ENCODE measurements at regions not wholly inside any gene's neighbourhood (a gene's known extent, or its start where the extent isn't known, plus 50 kb on each side); places are given as distances from the start of the nearest gene placed in this dataset.

DNA sequence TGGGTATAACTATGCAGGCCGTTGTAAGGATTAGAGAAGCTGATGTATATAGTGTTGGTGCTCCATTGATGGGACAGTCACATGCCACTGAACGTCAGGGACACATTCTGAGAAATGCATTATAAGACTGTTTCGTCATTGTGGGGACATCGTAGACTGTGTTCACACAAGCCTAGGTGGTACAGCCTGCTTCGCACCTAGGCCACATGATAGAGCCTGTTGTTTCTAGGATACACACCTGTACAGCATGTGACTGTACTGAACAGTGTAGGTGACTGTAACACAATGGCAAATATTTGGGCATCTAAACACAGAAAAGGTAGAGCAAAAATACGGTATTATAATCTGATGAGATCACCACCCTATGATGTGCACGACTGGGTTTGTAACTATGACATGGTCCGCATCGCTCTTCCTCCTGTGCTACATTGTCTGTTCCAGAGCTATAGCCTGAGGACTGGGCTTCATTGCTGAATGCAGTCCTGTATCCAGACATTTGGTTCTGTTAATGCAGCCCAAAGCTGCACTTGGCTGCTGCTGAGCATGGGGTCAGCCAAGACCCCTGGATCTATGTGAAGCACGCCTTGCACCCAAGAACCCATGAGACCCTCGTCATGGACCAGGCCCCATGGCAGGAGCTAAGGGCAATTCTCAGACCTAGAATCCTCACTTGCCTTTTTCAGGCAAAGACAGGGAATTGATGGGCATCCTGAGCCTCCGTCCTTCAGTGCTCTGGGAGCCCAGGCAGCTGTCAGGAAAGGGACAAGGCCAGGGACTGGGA lies 51.1 kb upstream of the THY1 start:
- DNase-seq (ENCODE audit: low read depth) = no peak

DNA sequence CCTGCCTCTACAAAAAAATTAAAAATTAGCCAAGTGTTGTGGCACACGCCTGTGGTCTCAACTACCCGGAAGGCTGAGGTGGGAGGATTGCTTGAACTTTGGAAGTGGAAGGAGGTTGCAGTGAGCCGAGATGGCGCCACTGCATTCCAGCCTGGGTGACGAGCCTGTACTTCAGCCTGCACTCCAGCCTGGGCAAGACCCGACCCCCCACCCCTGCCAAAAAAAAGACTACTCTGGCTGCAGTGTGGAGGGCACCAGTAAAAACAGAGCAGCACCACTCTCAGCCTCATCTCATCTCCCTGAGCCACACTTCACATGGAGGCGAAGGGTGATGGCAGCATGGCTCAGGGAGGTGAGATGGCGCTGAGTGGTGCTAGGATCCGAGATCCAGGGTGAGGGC lies 50.3 kb upstream of the THY1 start:
- DNase-seq (ENCODE audit: low read depth) = no peak

DNA sequence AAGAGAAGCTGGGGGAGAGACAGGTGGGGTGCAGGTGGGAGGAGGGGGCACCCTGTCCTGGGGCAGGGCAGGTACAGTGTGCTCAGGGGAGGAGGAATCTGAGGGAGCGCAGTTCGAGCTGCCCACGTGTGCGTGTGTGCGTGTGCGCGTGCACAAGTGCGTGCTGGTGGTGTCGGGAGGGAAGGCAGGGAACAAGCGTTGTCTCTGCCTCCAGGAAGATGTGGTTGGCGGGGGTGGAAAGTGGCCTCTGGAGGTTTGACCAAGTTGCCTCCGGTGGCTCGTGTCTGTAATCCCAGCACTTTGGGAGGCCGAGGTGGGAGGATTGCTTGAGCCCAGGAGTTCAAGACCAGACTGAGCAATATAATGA lies 49.9 kb upstream of the THY1 start:
- no peak for DNase-seq (ENCODE audit: low read depth)
